NK-92 (cell line): ENCODE measurements at regions not wholly inside any gene's neighbourhood (a gene's known extent, or its start where the extent isn't known, plus 50 kb on each side); places are given as distances from the start of the nearest gene placed in this dataset.

Experiments
- DNase-seq: peaks from one replicate; lab custom pipeline; 2025; ENCODE audit not compliant: unreplicated experiment; lab: John Stamatoyannopoulos, UW

- DNase-seq: no peak
Observed at GRCh38 chr3:153596401-153596800, 434.4 kb downstream of the RAP2B start.

- DNase-seq: no peak
Observed at GRCh38 chr3:153599685-153600084, 437.7 kb downstream of the RAP2B start.

DNA sequence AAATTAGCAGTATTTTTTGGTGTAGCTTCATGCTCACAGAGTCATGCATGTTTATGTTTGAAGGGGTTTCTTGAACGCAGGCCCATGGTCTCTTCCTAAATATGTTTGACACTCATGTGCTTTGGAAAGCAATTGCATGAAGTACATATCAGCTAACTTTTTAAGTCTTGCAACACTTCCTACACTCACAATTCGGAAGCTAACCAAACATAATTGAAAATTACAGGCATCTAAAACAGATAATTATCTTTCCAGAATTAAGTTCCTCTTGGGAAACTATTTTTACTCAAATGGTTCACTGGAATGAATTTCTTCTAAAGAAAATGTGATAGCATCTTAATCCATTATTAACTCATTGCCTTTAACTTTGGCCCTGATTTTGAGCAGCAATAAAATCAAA, 438.9 kb downstream of the RAP2B start:
- DNase-seq: no peak

DNA sequence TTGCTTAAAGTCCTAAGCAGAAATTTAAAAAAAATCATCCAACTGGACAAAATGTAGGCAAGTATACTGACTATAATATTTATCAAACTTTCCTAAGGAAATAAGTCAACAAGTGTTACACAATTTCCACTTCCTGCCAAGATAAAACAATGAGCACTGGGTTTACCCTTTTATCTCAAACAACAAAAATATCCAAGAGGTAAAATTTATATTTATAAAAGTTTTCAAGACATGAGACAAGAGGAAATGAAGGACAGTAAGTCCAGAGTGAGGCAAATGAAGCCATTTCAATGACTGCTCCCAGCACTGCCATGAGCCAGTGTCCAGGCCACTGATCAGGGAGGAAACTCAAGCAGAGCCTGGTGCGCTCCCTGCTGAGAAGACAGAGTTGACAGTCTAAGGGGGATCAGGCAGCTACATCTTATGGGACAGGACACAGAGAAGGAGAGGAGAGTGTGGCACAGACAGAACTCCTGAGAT, 439.4 kb downstream of the RAP2B start:
- no peak for DNase-seq

DNA sequence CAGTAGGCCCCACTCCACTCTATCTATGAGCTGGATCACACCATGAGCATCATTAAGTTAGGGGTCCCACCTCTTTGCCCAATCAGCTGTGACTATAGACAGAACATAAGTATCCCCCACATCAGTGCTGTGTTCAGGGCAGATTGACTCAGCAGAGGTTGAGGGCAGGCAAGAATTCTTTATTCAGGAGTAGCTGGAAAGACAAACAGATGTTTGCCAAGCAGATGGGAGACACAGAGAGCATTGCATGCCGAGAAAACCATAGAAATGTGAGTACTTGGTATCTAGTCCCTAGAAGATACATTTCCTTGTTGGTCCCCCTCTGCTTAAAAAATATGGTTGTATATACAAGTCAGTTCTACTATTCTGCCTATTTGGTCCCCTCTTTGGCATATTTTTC, 440.8 kb downstream of the RAP2B start:
- DNase-seq: no peak

GRCh38 chr3:153614140-153614539, 452.1 kb downstream of the RAP2B start:
- no peak for DNase-seq

- no peak for DNase-seq
Observed at GRCh38 chr3:153614563-153614962, 452.5 kb downstream of the RAP2B start.

DNA sequence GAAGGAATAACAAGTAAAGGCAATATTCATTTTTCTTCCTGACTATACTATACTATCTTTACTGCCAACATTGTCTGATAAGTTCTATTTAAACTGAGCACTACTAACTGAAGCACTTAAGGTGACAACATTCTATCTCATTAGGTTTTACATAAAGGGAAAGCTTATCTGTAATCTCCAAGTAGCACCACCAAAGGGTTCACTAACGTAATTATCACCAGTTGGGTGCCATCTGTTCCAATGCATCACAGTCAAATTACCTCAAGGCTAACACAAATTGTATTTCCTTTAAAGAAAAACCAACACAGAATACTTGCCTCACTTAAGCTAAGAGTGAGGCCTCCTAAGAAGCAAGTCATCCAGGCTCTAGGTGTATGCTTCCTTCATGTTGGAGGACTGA, 453.8 kb downstream of the RAP2B start:
- no peak for DNase-seq

- DNase-seq: no peak
Observed at GRCh38 chr3:153617463-153617862, 455.4 kb downstream of the RAP2B start.

DNA sequence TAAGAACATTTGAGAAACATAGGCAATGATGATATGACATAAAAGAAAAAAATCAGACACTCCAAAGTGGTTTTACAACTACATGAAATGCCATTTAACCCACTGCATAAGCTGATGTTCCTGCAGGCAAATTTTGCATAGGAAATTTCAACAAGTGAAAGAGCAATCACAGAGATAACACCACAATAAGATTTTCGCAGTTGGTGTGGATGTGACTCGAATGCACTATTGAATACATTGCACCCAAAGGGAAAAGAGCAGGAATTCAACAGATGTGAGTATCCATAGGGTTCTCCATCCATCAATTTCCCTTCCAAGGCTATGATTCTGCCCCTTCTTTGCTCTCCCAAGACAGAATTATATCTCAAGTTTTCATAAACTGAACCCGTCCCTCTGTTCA, 456.1 kb downstream of the RAP2B start:
- no peak for DNase-seq

- DNase-seq: no peak
Observed at GRCh38 chr3:153619268-153619667, 457.2 kb downstream of the RAP2B start.

DNA sequence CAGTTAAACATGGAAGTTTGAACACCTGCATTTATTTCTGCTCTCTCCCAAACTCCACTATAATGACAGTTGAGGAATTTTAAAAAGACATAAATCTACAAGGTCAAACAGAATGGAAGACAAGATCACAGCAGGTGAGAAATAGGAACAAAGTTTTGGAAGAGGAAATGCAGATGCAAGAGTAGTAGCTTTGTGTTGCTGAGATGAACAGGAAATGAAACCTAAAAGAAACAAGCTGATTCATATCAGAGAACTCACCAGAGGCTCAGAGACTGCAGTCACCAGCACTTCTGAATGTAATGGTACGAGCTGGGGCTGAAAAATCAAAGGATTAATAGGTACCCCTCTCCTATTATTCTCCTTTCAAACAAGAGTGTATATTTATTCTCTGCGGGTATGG, 459.9 kb downstream of the RAP2B start:
- no peak for DNase-seq

GRCh38 chr3:153623834-153624233, 461.8 kb downstream of the RAP2B start:
- DNase-seq: no peak

GRCh38 chr3:153624310-153625030, 462.4 kb downstream of the RAP2B start:
- DNase-seq: no peak

GRCh38 chr3:153625506-153625905, 463.5 kb downstream of the RAP2B start:
- no peak for DNase-seq

DNA sequence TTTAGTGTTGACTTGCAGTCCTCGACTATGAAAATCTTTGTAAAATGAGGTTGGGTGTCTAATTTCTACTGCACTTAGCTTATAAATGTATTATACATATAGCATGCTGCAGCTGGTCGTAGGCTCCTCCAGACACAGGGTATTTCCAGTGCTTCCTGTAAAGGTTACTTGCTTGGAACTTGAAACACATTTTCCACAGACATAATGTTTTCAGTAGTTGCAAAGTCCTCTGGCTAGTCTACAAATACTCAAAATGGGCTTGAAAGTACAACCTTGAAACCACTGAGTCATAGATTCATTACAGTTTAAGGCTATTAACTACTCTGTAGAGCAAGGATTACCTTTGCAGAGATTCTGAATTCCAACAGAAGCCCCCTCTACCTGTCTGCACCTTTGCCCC, 464.1 kb downstream of the RAP2B start:
- no peak for DNase-seq

DNA sequence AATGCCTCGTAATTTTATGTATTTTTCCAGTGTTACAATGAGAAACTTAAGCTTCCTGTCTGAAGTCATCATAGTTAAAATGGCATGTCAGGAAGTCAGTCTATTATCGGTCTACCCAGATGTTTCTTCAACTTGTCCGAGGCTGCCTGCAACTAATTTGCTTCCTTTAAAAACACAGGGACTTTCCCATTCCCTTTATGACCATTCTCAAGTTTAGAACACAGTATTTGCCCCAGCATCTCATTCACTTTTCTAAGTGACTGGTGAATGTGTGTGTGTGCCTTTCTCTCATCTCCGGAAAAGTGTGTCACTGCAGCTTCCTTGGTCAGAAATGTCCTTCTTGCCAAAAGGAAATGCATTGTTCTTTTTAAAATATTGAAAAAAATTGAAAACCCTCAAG, 466.6 kb downstream of the RAP2B start:
- no peak for DNase-seq

- no peak for DNase-seq
Observed at GRCh38 chr3:153629148-153629547, 467.1 kb downstream of the RAP2B start.

DNA sequence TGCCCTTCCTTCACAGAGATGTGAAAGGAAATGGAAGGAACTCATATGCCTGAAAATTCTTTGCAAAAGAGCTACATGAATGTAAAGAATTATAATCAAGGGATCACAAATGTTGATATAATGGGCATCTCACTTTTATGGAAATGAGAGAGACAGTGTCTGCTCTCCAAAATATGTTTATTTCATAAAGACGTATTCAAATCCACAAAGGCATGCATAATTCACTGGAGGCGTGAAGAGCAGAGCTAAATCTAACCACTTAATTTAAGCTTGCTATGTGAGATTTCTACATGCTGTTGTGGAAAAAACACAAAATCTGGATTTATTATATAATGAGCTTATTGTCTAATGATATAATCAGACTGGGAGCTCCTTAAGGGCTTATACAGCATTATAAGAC, 469.1 kb downstream of the RAP2B start:
- DNase-seq: no peak

DNA sequence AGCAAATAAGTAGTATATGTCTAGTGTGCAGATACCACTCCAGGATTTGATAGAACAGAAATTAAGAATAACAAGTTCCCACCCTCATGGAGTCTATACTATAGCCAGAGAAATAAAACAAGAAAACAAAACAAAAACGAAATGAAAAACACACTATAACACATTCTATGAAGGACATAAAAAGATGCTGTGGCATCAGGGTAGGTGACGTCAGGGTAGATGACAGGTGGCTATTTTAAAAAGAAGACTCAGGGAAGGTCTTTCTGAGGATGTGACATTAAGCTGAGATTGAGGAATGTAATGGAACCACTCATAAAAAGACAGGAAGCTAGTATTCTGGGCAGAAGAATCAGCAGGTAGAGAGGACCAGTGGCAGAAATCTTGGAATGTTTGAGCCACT, 469.6 kb downstream of the RAP2B start:
- DNase-seq: no peak

DNA sequence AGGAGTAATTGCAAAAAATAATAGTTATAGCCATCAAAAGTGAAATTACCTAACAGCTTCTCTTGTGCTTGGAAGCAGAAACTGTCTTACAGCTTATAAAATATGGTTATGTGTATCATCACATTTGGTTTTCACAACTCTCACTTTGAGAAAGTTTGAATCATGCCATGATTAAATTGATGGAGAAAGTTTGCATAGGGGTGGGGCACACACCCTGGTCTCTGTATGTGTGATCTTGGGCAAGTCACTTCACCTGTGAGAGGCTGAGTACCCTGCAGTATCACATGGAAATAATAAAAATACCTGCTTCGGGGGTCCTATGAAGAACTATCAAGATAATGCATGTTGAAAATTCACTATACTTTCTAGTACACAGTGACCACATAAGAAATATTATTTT, 471.4 kb downstream of the RAP2B start:
- DNase-seq: no peak

GRCh38 chr3:153634683-153635082, 472.7 kb downstream of the RAP2B start:
- DNase-seq: no peak

- no peak for DNase-seq
Observed at GRCh38 chr3:153639631-153640030, 477.6 kb downstream of the RAP2B start.
